Mesothelial cell of epicardium (in vitro differentiated cells): ENCODE measurements at regions not wholly inside any gene's neighbourhood (a gene's known extent, or its start where the extent isn't known, plus 50 kb on each side); places are given as distances from the start of the nearest gene placed in this dataset.
"Not testable (repeated sequence)": the region's sequence is repeated elsewhere in the genome, so short reads cannot be mapped to it uniquely, and the experiment has no call there.

Experiments used
- DNase-seq, 2 experiments: peaks; one replicate each; pipeline ENCODE4 v3.0.0; 2021; ENCODE audit warnings: low spot score in 2 of 2; ENCODE audit not compliant: unreplicated experiment in 2 of 2
- H3K27ac Mint-ChIP-seq: 2 replicates; pipeline ENCODE4 v1.8.0; 2021; ENCODE audit warnings: mixed read lengths
- H3K27me3 Mint-ChIP-seq: 2 replicates; pipeline ENCODE4 v1.8.0; 2021; ENCODE audit warnings: low read depth, mixed read lengths
- H3K36me3 Mint-ChIP-seq: 2 replicates; pipeline ENCODE4 v1.8.0; 2021; ENCODE audit warnings: mixed read lengths
- H3K4me1 Mint-ChIP-seq: 2 replicates; pipeline ENCODE4 v1.8.0; 2021; ENCODE audit warnings: mixed read lengths
- H3K4me3 Mint-ChIP-seq: 2 replicates; pipeline ENCODE4 v1.8.0; 2021; ENCODE audit warnings: mild to moderate bottlenecking, moderate library complexity, mixed read lengths
- H3K9me3 Mint-ChIP-seq: 2 replicates; pipeline ENCODE4 v1.8.0; 2021; ENCODE audit warnings: mixed read lengths
- CTCF ChIP-seq: fragments of 200-600 bp; sonication (generic); IDR thresholded peaks from one replicate; pipeline ENCODE4 v1.5.0; 2021; ENCODE audit warnings: antibody characterized with exemption; ENCODE audit not compliant: unreplicated experiment

GRCh38 chr5:107726896-107727295, 56.2 kb upstream of the EFNA5 start:
- no peak for TF ChIP-seq CTCF
- Mint-ChIP-seq H3K4me3 (no peak overlapping the region), H3K4me1 (no peaks in the 10 kb centered on the region), H3K36me3 (peaks cover 2% of the 10 kb centered on the region), H3K9me3 (peaks cover 34% of the 10 kb centered on the region), H3K27me3 (no peaks in the 10 kb centered on the region), H3K27ac (no peak overlapping the region)
- DNase-seq: no peak

- Mint-ChIP-seq H3K9me3 (peaks cover 56% of the 10 kb centered on the region), H3K4me3 (no peak overlapping the region), H3K4me1 (no peaks in the 10 kb centered on the region), H3K27me3 (no peaks in the 10 kb centered on the region), H3K27ac (no peak overlapping the region), H3K36me3 (peaks cover 19% of the 10 kb centered on the region)
- TF ChIP-seq CTCF: no peak
- no peak for DNase-seq
Measured at GRCh38 chr5:107724642-107725041, 53.9 kb upstream of the EFNA5 start.

GRCh38 chr5:107721241-107721640, 50.5 kb upstream of the EFNA5 start:
- not testable (repeated sequence) for H3K27ac Mint-ChIP-seq, H3K4me1 Mint-ChIP-seq, DNase-seq, H3K4me3 Mint-ChIP-seq, H3K27me3 Mint-ChIP-seq
- peaks cover 24% of the 10 kb centered on the region for H3K36me3 Mint-ChIP-seq
- H3K9me3 Mint-ChIP-seq: peaks cover 73% of the 10 kb centered on the region
